Dermis blood vessel endothelial cell (primary cell): ENCODE measurements at regions not wholly inside any gene's neighbourhood (a gene's known extent, or its start where the extent isn't known, plus 50 kb on each side); places are given as distances from the start of the nearest gene placed in this dataset.
"Not testable (repeated sequence)": the region's sequence is repeated elsewhere in the genome, so short reads cannot be mapped to it uniquely, and the experiment has no call there.

Source experiments
- DNase-seq: peaks from one replicate; pipeline ENCODE4 v3.0.0; 2010

- no peak for DNase-seq
Measured at GRCh38 chr4:184335520-184335919, 117.8 kb upstream of the ENPP6 start.

- not testable (repeated sequence) for DNase-seq
Measured at GRCh38 chr4:184333446-184333845, 115.8 kb upstream of the ENPP6 start.

DNA sequence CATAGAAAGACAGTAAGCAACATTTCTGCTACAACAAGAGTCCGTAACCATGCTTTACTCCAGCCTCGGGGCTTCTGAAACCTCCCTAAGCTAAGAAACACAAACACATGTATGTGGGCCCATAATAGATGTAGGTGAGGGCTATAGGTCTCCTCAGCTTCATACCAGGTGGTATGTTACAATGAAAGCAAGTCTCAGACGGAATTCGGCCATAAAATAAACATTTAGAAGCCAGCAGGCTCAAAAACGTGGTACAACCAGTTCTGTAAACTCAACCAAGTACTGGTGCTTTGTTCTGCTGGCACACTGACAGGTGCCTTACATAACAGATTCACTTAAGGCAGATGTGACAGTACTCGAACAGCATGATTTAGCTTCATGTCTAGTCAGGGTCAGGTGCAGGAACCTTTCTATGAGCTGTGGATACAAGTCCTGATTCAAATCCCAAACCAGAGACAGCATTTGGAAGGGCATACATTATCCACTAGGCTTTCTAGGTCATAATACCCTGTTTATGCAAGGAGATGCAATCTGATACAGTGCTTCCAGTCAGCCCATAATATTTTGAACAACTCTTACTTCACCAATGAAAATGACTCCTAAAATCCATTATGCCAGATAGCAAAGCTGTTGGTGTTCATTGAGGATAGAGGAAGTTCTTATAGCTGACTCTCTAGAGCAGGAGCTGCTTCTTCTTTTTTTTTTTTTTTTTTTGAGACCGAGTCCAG is 113.8 kb upstream of the ENPP6 start:
- no peak for DNase-seq

DNA sequence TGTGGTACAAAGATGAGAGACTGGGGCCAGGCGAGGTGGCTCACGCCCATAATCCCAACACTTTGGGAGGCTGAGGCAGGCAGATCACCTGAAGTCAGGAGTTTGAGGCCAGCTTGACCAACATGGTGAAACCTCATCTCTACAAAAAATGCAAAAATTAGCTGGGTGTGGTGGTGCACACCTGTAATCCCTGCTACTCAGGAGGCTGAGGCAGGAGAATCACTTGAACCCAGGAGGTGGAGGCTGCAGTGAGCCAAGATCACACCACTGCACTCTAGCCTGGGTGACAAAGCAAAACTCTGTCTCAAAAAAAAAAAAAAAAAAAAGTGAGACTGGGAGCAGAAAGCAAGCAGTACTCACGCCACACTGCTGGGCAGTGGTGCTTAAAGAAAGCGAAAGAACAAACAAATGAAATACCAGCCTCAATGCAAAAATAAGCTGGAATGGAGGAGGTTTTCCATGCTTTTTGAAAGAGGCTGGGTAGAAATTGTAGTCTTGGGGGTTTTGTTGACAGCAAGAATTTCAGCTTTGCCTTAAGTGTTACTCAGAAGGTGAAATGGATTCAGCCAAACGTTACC is 112.9 kb upstream of the ENPP6 start:
- DNase-seq, result not testable (repeated sequence)

DNA sequence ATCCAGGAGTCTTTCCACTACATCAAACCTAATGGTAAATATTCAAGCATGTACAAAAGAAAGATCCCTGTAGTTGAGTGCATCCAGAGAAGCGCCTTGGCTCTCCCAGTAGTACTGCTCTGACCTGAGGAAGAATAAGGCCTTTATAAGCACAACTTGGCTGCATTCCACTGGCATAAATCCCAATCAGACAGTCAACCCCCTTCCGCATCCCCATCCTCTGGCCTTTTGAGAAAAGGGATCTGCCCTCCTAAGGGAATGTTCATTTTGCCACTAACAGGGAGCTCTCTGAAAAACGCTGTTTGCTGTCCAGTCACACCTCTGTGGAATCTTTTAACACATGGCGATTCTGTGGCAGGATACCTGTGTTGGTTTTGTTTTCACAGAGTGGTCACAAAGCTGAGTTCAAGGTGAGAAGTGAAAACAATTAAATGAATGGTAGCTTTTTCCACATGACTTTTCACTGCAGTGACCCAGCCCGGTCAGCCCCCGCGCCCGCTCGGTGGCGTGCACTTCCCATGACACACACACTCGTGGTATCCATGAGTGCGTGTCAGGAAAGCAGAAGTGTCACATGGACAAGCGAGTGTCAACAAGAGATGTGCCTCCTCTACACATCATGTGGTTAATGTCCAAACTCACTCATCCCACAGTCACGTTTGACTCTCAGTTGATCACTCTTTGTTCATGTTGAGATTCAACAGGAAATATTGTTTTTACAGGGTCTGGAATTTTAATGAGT is 112.2 kb upstream of the ENPP6 start:
- no peak for DNase-seq

- DNase-seq, result no peak
Measured at GRCh38 chr4:184329235-184329634, 111.6 kb upstream of the ENPP6 start.

DNA sequence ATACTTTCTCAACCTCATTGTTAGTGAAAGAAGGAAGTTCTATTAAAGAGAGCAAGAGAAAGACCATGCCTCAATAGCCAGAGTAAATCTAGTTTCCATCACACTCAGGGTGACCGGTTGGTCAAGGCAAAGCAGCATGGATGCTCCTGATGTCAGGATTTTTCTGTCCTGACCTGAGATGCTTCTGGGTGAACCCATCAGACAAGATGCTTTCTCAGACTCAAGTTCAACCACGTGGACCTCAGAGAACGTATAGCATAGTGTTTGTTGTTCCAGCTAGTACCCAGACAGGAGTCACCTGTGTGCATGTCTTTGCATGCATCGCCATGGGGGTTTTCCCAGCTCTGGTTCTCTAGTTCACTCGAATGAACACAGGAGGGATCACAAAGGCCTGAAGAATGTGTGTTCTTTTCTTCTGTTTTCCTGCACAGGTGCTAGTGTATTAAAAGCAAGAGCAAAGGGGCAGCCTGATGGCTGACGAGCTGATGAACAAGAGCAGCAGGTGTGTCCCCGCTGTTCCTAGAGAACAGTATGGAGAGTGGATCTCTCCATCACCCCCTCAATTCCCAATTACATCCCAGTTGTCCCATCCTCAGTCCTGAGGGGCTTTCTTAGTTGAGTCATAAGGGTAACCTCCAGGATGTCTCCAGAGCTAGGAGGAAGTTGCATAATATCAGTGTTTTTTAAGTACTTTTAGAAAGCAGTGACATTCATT is 110.5 kb upstream of the ENPP6 start:
- no peak for DNase-seq

DNA sequence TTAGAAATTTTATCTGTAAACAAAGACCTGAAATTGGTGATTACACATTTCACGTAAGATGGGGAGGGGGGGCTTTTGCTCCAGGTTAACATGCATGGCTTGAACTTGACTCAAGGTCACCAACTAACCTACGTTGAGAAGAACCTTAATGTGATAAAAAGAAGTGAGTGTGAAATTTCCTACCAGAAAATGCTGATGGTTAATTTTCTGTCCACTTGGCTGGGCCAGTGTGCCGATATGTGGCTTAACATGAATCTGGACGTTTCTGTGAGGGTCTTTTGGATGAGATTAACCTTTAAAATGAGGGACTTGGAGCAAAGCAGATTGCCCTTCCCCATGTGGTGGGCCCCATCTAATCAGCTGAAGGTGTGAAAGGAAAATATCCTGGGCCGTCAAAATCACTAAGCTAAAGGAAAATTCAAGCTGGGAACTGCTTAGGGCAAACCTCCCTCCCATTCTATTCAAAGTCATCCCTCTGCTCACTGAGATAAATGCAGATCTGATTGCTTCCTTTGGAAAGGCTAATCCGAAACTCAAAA is 107.3 kb upstream of the ENPP6 start:
- no peak for DNase-seq

GRCh38 chr4:184322328-184323025 is 104.8 kb upstream of the ENPP6 start:
- no peak for DNase-seq

GRCh38 chr4:184320631-184321030 is 103.0 kb upstream of the ENPP6 start:
- DNase-seq, result no peak

DNA sequence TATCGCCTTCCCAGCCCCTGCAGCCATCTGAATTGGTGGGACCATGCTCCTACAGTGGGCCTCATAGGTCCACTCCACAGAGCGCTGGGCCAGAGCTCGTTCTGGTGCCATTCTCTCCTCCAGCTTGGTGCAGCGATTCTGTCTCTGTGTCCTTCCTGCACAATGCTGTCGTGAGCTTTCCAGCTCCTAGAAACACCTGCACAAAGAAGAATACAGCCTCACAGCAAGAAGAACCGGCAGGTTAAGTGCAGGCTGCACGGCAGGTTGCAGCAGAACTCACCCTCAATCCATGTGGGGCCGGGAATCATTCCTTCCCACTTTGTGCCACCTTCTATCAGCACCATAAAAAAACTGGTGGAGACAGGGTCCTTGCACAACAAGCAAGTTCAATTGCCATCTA is 101.2 kb upstream of the ENPP6 start:
- DNase-seq, result no peak

DNA sequence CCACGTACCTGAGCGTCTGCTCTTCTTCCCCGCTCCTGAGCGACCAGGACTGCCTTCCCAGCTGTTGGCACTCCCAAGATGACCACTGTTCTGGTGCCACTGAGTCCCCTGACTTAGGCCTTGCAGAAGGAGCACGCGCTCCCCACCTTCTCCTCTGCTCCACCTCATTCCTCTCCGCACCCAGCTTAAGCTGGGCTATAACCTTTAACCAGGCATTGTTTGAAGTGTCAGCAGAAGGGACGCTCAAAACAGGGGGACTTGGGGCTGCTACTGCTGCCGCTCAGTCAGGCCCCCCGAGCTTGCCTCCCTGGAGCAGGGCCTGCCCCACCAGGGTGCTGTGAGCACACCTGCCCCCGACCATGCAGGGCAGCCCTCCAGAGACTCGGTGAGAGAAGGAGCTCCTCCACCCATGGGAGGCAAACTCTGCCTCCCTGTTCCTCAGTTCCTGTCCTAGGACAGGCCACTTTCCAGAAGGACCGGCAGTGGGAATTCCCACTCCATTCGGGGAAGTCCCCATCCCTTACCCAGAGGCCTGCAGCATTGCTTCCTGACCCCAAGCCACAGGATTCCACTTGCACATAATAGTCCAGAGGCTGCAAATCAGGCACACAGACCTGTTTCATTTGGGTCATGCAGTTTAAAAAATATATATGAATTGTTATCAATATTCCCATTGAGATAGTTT is 99.7 kb upstream of the ENPP6 start:
- DNase-seq, result peak; percentile 41

GRCh38 chr4:184316821-184317220 is 99.1 kb upstream of the ENPP6 start:
- no peak for DNase-seq

- no peak for DNase-seq
Measured at GRCh38 chr4:184315675-184316359, 98.1 kb upstream of the ENPP6 start.

DNA sequence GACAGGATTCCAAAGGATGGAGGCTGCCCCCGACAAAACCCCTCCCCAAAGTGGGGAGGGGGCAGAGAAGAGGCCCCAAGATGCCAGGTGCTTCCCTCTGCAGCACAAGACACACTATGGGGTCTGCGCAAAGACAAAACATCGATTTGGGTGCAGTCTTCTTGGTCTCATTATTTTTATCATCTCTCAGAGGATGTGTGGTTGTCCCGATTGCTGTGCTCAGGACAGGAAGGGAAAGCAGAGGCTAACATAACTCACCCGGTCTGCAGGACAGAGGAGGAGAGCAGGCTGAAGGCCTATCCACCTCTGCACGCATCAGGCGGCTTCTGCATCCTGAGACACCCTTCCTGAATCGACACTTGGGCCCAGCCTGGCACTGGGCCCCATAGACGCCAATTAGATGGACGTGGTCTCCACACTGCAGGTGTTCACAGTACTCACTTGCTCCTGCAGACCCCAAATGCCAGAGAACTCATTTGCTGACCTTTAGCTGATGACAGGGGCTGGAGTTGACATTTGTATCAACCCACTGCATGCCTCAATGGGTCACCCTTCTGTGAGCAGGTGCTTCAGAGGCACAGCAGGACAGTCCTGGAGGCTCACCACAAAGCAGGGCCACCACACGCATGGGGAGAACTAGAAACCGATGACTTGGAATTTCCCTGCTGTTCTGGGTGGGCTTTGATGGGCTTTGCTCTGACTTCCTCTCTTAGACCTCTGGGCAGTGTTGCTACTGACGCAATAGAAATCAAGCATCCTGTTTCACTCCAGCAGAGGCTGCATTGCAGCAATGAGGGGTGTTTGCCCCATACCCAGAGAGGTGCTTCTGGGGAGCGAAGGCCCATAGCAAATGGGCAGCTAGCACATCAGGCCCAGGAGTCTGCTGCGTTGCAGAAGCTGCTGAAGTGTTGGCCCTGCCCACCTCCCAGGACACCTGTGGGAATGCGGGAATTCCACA is 96.3 kb upstream of the ENPP6 start:
- DNase-seq, result no peak

DNA sequence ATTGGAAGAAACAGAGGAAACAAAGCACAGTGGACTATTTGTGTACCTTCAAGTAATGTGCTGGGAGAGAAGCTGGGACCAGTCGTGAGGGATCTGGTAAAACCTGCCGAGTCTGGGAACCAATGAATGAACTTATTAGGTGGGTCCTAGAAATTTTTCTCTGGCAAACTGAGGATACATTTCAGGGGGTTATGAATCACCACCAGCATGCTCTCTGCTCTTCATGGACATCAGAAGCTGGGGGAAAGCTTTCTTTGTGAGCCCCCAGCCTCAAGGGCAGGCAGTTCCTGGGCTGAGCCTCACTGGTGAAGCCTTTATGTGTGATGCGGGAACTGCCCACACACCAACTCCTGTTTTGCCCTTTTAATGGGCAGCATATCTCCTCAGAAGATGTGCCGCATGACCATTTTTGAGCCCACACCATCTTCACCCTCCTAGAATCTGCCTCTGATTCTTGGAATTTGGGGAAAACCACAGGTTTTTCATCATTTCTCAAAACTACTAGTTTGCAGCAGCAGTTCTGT is 95.4 kb upstream of the ENPP6 start:
- no peak for DNase-seq

DNA sequence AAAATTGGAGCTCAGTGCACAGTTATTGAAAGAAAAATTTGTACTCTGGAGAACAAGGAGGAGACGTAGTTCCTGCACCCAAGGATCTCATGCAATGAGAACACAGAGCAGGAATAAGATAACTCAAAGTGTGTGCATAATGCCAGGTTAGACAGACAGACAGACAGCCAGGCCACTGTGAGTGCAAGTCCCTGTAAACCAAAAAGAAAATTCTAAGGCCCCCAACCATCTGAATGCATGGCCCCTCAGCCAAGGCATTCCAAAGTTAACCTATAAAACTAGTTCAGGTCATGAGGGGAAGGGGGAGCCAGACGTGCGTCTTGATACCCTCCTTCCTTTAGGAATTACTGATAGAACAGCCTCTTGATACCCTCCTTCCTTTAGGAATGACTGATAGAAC is 94.5 kb upstream of the ENPP6 start:
- DNase-seq, result no peak

GRCh38 chr4:184310881-184311709 is 93.4 kb upstream of the ENPP6 start:
- DNase-seq, result no peak

GRCh38 chr4:184310171-184310567 is 92.5 kb upstream of the ENPP6 start:
- peak; percentile 78 for DNase-seq
